ENCODE measurements at regions not wholly inside any gene's neighbourhood (a gene's known extent, or its start where the extent isn't known, plus 50 kb on each side); places are given as distances from the start of the nearest gene placed in this dataset.

DNA sequence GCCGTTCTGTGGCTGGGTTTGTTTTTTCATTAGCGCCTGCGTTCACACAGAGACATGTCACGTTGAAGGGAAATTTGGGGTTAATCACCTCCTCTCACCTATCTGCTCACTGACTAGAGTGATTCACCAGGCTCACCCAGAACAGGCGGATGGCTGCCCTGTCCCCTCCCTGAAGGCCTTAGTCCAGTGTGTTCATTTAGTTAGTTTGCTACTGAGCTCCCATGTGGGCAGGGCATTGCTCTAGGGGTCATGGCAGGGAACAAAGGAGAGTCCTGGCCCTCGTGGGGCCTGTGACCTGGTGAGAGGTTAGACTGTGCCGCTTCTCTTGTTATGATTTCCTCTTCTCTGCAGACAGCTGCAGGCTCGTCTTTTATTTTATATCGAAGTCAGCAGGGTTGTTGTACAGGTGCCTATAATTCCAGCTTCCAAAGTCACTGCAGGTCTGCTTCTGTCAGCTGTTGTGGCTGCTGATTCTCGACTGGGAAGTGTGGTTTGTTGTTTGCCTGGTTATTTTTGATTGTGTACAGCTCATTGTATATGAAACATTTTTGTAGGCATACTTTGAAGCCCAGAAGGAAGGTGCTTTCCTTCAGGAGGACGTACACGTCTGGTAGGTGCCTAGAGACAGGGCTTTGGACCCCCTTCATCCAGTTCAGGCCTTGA lies 73.4 kb upstream of the GSE1 start:
- in situ Hi-C loops (cut with HindIII; ENCODE audit: low sequenced_read_pairs) = loop anchor here (5.0 kb wide), 2 partner anchors 38 to 67 kb away; no protein-coding TSS in a partner anchor

DNA sequence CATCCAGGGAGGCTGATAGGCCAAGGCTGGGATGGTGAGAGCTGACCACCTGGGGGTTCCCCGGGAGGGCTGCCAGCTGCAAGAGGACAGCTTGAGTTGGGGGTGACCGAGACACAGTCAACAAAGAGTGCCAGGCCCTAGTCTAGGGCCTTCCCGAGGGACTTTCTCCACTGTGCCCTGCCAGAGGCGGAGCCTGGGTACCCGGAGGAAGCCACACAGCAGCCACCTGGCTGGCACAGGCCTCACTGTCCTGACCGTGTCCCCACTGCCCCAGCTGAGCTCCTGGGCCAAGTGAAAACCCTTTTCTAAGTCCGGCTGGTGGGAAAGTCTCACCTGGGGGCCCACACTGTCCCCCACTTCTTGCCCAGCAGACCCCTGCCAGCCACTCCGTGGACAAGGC lies 71.9 kb upstream of the GSE1 start:
- in situ Hi-C loops (cut with HindIII; ENCODE audit: low sequenced_read_pairs) = no loop called here

DNA sequence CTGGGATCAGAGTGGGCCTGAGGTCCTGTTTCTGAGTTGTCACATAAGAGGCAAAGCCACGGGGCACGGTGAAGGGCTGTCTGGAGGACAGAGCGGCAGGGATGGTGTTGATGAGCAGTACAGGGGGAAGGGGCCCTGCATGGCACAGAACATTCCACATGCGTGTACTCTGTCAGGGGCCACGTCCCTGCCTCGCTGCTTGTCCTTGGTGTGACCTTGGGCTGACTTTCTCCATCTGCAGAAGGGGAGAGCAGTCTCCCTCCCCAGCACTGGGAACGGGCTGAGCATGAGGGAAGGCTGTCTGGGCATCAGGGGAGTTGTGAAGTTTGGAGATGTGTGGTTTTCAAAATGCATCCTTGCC lies 71.5 kb upstream of the GSE1 start:
- in situ Hi-C loops (cut with HindIII; ENCODE audit: low sequenced_read_pairs) = no loop called here

DNA sequence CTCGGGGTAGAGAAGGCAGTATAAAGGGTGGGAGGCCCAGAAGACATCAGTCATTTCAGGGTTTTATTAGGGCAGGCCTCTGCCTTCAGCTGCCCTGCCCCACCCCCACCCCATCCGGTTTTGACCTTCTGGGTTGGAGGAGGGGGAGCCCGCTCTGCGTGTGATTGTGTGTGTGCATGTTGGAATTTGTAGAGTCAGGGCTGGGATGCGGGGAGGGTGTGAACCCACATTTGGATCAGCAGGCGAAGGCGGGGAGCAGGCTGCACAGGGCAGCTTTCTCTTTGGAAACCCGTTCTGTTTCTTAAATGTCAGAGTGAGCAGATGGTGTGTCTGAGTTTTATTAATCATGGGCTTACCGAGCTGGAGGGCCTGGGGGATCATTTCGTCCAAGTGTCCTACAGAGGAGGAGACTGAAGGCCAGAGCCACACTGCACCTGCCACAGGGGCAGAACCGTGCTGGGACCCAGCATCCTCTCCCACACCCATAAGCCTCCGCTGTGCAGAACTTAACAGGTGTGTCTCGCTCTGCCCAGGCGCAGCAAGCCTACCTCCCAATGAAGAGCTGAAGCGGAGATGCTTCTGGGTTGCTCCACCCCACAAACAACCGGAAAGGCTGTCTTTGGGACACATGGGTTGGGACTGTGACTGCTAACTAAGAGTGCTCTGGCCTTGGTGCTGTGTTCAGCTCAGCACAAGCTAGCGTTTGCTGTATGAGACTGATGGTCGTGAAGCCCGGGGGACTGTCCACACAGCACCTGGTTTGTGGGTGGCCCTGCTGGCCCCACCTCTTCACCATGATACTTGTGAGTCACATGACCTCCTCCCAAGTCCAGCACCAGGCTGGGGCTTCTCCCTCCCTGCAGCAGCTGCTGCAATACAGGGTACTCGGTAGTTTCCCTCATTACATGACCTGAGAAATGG lies 70.9 kb upstream of the GSE1 start:
- in situ Hi-C loops (cut with HindIII; ENCODE audit: low sequenced_read_pairs) = no loop called here

DNA sequence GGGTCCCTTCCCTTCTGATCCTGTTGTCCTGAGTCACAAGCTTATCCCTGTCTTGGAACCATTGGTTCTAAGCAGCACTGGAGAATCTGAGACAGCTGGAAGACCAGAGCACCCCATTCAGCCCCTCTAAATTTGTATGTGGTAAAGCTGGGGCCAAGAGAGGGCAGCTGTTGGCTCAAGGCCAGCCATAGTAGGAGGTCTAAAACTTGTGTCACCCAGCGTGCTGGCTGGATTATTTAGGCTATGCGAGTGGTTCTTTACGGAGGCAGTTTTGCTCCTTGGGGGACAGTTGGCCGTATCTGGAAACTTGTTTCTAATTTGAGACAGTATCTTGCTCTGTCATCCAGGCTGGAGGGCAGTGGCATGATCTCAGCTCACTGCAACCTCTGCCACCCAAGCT lies 69.6 kb upstream of the GSE1 start:
- in situ Hi-C loops (cut with HindIII; ENCODE audit: low sequenced_read_pairs) = no loop called here

DNA sequence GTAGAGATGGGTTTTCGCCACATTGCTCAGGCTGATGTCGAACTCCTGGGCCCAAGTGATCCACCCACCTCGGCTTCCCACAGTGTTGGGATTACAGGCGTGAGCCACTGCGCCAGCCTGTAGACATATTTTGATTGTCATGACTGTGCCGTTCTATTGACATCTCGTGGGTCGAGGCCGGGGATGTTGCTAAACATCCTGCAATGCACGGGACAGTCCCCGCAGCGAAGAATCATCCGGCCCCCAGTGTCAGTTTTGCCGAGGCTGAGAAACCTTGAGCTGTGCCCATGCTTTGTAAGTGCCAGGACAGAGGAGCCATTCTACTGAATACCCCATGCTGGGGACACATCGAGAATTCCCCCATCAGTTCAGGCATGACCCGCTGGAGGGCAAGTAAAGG lies 69.1 kb upstream of the GSE1 start:
- in situ Hi-C loops (cut with HindIII; ENCODE audit: low sequenced_read_pairs) = no loop called here

DNA sequence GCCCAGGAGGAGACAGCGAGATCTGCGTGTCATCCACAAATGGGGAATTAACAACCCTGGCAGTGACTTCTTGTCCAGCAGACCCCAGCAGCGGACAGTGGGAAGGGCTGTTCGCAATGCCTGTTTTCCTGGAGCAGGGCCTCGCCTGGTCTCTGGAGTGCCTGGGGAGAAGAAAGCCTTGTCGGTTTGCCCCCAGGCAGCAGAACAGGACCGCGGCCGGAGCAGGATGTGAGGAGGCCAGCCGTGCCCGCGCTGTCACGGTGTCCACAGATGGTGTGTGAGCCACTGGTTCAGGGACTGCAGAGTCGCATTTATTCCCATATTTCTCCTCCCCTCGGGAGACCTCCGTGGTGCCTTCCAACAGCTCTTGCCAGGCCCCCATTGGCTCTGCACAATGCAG lies 68.5 kb upstream of the GSE1 start:
- in situ Hi-C loops (cut with HindIII; ENCODE audit: low sequenced_read_pairs) = no loop called here

DNA sequence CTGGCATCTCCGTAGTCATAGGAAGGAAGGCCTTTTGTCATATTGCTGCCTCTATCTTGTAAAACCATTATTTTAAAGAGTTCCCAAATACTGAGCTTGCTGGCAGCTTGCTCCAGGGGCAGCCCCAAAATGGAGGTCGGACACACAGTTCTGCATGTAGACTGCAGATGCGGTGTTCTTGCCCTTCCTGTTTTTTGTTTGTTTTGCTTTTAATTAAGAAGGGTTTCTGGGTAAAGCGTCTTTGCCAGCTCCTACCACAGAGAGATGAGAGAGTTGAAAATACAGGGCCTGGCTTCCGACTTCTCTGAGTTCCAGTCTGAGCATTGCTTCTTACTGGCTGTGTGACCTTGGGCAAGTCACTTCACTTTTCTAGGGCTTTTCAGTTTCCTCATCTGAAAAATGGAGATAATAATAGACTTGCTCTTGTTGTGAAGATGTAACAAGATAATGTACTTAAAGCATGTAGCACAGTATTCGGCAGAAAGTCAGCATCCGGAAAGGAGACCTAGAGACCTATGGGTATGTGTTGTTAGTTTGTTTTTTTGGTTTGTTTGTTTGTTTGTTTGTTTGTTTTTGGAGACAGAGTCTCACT lies 67.8 kb upstream of the GSE1 start:
- in situ Hi-C loops (cut with HindIII; ENCODE audit: low sequenced_read_pairs) = no loop called here

DNA sequence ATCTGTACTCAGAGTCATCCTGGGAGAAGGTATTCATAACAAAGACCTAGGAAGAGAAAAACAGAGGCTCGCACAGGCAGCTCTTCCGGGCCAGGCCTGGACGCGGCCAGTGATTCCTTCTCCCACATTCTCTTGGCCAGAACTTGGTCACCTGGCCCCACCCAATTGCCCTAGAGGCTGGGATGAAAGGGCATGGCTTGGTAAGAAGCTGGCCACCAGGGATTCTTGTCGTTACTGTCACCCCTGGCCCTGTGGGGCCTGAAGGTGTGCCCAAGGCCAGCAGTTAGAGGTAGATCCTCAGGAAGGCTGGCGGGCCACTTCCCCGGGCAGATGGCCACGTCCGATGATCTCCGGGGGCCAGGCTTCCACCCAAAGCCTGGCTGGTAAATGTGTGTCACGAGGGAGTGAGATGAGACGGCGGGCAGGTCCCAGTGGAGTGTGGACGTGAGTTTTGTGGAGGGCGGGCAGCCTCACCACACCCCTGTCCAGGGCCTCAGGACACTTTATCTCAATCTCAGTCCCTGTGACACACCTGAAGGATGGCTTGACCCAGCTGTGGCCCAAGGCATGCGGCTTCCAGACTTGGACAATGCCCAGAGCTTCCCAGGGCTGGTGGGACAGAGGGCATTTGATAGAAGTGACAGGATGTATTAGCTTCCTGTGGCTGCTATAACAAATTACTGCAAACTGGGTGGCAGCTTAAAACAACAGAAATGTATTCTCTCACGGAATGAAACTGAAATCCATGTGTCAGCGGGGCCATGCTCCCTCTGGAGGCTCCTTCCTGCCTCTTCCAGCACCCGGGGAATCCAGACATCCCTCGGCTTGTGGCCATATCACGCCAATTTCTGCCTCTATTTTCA lies 66.3 kb upstream of the GSE1 start:
- in situ Hi-C loops (cut with HindIII; ENCODE audit: low sequenced_read_pairs) = no loop called here

DNA sequence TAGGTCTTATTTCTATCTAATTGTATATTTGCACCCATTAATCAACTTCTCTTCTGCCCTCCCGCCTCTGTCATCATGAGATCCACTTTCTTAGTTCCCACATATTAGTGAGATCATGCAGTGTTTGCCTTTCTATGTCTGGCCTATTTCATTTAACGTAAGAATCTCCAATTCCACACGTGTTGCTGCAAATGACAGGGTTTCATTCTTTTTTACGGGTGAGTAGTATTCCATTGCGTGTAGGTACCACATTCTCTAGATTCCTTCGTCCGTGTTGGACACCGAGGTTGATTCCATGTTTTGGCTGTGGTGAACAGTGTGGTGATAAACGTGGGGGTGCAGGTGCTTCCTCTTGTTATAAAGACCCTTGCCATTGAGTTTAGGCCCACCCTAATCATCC lies 64.7 kb upstream of the GSE1 start:
- in situ Hi-C loops (cut with HindIII; ENCODE audit: low sequenced_read_pairs) = no loop called here

DNA sequence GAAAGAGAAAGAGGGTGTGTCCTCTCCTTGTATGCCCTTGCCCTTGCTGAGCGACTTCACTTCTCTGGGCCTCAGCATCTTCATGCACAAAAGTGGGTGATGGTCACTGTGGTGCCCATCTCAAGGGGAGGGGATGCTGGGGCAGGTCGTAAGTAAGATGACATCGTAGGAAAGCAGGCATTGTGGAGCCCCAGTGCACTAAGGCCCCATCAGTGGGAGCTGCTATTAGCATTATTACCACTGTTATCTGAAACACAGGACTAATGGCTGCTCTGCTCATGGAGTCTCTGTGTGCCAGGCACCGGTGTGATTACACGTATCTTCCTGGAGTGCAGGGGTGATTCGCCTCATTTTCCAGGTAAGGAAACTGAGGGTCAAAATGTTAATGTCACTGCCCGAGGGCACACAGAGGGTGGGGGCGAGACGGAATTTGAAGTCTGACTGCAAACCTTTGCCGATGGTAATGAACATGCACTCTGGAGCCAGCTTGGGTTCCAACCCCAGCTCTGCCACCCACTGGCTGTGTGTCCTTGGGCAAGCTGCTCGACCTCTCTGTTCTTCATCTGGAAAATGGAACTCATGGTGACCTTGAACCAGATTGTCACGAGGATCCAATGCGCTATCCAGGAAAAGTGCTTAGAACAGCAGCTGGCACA lies 63.2 kb upstream of the GSE1 start:
- in situ Hi-C loops (cut with HindIII; ENCODE audit: low sequenced_read_pairs) = no loop called here

DNA sequence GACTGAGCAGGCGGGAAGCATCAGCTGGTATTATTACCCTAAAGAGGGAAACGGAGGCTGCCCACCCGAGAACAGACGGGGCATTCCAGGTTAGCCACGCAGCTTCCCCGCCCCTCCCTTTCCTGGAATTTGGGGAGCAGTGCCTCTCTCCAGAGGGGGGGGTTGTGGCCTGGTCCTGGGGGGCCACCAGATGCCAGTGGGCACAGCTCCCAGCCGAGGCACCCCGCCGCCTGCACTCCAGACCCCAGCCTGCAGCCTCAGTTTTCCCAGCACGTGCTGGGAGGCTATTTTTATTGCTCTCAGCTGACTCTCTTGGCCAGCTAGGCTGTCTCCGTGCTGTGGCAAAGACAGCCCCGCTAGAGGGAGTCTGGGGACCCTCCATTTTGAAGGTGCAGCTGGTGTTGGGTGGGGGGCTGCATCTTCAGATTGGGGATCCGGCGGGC lies 62.7 kb upstream of the GSE1 start:
- in situ Hi-C loops (cut with HindIII; ENCODE audit: low sequenced_read_pairs) = no loop called here

DNA sequence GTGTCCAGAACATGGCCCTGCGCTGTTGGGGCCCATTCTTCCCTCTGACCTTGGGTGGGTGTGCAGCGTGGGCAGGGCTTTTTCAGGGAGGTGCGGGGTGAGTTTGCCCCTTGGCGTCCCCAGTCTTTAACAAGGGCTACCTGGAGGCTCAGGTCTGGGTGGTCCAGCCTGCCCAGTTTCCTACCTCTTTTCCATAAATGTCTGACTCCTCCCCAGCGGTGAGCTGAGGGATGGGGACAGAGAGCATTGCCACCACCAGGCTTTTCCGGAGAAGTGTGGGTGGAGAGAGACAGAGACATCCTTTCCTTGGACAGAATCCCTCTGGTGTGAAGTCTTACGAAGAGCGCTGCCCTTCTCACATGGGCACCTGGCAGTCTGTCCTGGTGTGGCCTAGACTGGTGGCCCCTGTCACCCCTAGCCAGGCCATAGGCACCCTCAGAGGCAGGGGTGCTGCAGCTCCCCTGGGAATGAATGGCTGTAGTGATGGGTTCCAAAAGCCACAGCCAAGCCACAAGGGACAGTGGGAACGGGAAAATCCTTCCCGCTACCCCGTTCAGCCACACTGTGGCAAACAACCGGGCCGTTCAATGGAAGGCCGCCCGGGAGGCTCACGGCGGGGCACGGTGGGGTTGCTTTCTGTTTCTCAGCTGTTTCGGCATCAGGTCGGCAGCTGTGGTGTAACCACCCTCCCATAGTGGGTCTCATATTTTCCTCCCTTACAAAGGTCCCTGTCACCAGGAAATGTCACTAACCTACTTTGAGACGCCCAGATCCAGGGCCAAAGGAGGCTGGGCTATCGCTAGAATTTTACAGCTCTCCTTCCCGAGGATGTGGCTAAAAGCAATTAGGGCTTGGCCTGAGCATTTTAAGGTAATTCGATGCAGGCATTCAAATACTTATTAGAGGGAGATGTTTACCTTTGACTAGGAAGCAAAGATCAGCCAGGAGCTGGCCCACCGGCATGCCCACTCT lies 61.9 kb upstream of the GSE1 start:
- in situ Hi-C loops (cut with HindIII; ENCODE audit: low sequenced_read_pairs) = no loop called here

DNA sequence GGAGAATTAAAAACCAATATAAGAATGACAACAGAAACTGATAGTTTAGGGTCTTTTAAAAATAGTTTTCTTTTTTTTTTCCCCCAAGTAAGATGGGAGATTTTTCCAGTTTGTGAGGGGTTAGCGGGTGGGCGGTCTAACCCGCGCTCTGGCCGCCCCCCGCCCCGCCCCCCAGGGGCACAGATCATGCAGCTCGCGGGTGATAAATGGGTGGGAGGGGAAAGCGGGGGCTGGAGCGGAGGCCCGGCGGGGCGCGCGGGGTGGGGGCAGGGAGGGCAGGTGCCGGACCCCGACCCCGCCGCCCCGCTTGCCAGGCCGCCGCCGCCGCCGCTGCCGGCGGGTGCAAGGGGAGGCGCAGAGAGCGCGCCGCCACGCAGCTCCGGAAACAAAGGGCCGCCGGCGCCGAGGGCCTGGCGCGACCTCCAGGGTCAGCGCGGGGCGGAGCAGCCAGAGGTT lies 60.1 kb upstream of the GSE1 start:
- in situ Hi-C loops (cut with HindIII; ENCODE audit: low sequenced_read_pairs) = no loop called here

DNA sequence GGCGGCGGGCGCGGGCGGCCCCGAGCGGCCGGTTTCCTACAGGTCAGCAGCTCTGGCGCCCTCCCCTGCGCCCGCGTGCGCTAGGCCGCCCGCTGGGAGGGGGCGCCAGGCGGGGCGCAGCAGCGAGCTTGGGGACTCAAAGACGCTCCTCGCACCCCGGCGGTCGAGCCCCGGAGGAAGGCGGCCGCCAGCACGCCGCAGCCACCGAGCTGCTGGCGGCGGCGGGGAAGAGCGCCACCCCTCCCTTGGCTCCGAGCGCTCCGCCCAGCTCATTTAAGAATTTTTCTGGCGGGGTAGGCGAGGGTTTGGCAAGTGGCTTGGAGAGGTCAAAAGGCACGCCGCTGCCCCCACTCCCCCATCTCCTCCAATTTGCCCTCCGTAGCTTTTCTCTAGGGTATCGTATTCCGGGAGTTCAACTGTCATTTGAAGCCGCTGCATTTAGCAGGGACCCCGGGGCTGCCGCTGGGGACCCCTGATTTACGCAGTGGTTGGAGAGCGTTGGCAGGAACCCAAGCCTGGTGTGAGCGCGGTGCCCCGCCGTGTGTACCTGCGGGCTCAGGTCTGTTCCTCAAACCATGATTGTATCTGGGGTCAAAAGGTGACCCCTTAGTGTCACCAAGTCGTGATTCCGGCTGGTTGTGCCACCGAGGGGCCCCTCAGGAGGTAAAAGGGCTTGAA lies 59.5 kb upstream of the GSE1 start:
- in situ Hi-C loops (cut with HindIII; ENCODE audit: low sequenced_read_pairs) = no loop called here

DNA sequence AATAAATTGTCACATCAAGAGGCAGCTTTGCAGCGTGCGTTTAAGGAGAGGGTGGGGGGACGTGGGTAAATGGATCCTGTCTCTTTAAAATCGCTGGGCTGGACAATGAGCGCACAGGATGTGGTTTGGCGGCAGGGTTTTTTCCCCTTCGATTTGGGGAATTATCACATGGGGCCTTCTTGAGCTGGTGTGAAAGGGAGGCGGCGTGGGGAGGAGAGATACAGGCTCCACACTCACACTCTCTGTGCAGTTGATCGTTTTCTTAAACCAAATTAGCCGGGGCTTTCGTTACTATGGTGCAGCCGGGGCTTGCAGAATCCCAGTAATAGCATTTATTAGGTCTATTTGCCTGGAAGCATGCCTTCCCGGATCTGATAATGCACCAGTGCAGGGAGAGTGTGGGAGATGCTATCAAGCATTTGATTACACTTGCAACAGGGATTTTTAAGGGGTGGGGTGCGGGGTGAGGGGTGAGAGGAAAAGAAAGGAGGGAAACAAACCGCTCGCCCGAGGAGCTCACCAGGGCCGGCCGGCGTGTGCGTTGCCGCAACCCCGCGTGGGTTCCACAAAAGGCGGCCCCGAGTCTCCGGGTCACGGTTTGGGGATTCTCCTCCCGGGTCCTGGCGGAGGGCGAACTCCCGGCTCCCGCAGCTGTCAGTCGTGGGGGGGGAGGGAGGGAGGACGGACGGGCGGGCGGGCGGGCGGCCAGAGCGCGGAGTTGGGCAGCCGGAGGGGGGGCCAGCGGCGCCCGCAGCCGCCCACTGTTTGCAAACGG lies 58.8 kb upstream of the GSE1 start:
- in situ Hi-C loops (cut with HindIII; ENCODE audit: low sequenced_read_pairs) = no loop called here

DNA sequence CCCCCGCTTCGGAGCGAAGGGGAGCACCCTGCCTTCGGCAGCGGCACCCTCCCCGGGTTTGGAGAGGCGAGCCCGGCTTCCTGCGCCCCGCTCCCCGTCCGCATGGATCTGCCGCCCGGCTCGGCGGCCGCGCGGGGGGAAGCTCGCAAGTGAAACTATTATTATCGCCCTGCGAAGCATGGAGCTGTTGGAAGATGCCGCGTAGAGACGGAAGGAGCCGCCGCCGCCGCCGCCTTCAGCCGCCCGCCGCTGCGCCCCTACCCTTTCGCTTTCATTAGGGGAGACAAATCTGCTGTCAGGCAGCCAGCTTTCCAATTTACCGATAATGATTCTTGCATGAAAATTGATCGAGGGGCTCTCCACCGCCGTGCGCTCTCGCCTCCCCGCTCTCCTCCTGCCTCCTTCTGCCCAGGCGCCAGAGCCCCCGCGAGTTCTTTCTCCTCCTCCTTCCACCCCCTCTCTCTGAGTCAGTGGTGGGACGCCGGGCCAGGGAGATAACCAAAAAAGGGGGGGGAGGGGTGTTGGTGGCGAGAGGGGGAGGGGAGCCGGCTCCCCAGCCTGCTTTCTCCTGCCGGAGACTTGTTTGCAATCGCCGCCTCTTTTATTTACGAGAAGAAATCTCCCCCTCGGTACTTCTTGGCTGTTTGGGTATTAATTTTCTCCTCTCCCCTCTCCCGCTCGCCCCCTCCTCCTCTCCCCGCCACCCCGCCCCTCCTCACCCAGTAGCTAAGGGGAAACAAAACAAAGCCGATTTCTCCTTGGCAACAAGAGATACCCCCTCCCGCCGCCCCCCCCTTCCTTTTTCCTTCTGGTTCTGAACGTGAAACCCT lies 58.0 kb upstream of the GSE1 start:
- in situ Hi-C loops (cut with HindIII; ENCODE audit: low sequenced_read_pairs) = no loop called here

Data from endothelial cell of hepatic sinusoid (primary cell).